ENCODE measurements at regions not wholly inside any gene's neighbourhood (a gene's known extent, or its start where the extent isn't known, plus 50 kb on each side); places are given as distances from the start of the nearest gene placed in this dataset.

DNA sequence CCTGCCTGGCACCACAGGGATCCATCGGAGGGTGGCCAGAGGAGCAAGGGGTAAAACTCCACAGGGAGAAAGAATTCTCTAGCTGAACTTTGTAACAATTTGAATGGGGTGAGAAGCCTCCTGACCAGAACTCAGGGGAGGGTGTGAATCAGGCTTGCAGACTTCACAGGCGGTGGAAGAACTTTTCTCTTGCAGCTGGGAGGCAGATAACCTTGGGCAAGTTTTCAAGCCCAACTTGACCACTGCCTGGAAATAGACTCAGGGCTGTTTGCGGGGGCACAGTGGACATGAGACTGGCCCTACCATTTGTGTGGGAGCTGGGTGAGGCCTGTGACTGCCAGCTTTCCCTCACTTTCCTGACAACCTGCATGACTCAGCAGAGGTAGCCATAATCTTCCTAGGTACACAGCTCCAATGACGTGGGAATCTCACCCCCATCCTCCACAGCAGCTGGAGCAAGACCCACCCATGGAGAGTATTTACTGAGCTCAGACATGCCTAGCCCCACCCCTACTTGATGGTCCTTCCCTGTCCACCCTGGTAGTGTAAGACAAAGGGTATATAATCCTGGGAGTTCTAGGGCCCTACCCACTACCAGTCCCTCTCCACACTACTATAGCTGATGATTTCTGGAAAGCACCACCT, 210.0 kb upstream of the AGTR2 start:
- peaks cover 3% of the 10 kb centered on the region for H3K27me3 ChIP-seq (ENCODE audit: insufficient read depth, poor library complexity, severe bottlenecking)
- TF ChIP-seq POLR2AphosphoS5 (IDR thresholded peaks at IDR 0.05; ENCODE audit: low read depth) (no peak), GABPA (IDR thresholded peaks at IDR 0.05; ENCODE audit: low read depth) (no peak)
- no peak for DNase-seq (ENCODE audit: low read depth in 1 of 2, low spot score in 1 of 2)
- H3K27ac ChIP-seq (replicated peaks): no peak overlapping the region
- no peak overlapping the region for H3K4me3 ChIP-seq (replicated peaks; ENCODE audit: insufficient read depth, low read length)

DNA sequence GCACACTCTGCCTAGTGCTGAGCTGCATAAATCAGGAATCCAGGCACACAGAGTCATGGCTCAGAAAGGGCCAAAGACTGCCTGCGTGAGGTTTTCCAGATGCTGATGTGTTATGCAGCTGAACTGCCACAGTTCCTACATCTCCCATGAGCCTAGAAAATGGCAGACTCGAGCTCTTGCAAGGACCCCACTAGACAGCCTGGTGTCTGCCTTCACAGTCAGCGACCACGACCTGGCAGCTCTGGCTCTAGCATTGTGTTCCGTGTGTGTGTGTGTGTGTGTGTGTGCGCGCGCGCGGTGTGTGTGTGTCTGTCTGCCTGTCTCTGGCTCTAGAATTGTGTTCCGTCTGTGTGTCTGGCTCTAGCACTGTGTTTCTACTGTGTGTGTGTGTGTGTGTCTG, 203.6 kb upstream of the AGTR2 start:
- no peak overlapping the region for H3K27ac ChIP-seq (replicated peaks)
- peaks cover 3% of the 10 kb centered on the region for H3K27me3 ChIP-seq (ENCODE audit: insufficient read depth, poor library complexity, severe bottlenecking)
- DNase-seq (ENCODE audit: low read depth in 1 of 2, low spot score in 1 of 2): no peak
- no peak overlapping the region for H3K4me3 ChIP-seq (replicated peaks; ENCODE audit: insufficient read depth, low read length)
- TF ChIP-seq GABPA (IDR thresholded peaks at IDR 0.05; ENCODE audit: low read depth) (no peak), CTCF (IDR thresholded peaks at IDR 0.05; ENCODE audit: insufficient read depth, low read length) (no peak), REST (IDR thresholded peaks at IDR 0.05; ENCODE audit: insufficient replicate concordance, low read depth) (no peak), POLR2AphosphoS5 (IDR thresholded peaks at IDR 0.05; ENCODE audit: low read depth) (no peak), SPI1 (IDR thresholded peaks at IDR 0.05; ENCODE audit: borderline replicate concordance, low read depth) (no peak)

GRCh38 chrX:115968436-115969252, 201.9 kb upstream of the AGTR2 start:
- H3K27me3 ChIP-seq (ENCODE audit: insufficient read depth, poor library complexity, severe bottlenecking): no peaks in the 10 kb centered on the region
- no peak for DNase-seq (ENCODE audit: low read depth in 1 of 2, low spot score in 1 of 2)
- no peak for TF ChIP-seq CTCF (IDR thresholded peaks at IDR 0.05; ENCODE audit: insufficient read depth, low read length)
- no peak overlapping the region for H3K4me3 ChIP-seq (replicated peaks; ENCODE audit: insufficient read depth, low read length)
- H3K27ac ChIP-seq (replicated peaks): no peak overlapping the region

DNA sequence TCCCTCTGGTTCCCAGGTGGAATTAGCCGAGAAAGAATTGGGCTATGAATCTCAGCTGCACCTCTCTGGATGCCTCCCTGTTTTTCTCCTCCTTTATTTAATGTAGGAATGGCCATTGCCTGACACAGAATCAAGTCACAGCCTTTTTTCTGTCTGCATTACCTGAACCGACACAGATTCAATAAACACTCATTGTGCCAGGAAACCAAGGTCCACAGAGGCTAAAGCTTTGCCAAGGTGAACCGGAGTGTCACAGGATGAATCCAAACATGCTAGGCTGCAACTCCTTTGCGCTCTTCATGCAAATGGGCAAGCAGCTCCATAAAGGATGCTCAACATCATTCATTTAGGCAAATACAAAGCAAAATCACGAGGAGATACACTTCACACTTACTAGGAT, 199.8 kb upstream of the AGTR2 start:
- no peak for DNase-seq (ENCODE audit: low read depth in 1 of 2, low spot score in 1 of 2)
- TF ChIP-seq GABPA (IDR thresholded peaks at IDR 0.05; ENCODE audit: low read depth): no peak
- no peak for TF ChIP-seq CTCF (IDR thresholded peaks at IDR 0.05; ENCODE audit: insufficient read depth, low read length)
- TF ChIP-seq REST (IDR thresholded peaks at IDR 0.05; ENCODE audit: insufficient replicate concordance, low read depth): no peak
- no peak for TF ChIP-seq POLR2AphosphoS5 (IDR thresholded peaks at IDR 0.05; ENCODE audit: low read depth)
- no peak for TF ChIP-seq SPI1 (IDR thresholded peaks at IDR 0.05; ENCODE audit: borderline replicate concordance, low read depth)
- H3K27me3 ChIP-seq (ENCODE audit: insufficient read depth, poor library complexity, severe bottlenecking): no peaks in the 10 kb centered on the region
- no peak overlapping the region for H3K27ac ChIP-seq (replicated peaks)
- no peak overlapping the region for H3K4me3 ChIP-seq (replicated peaks; ENCODE audit: insufficient read depth, low read length)
